ENCODE measurements at regions not wholly inside any gene's neighbourhood (a gene's known extent, or its start where the extent isn't known, plus 50 kb on each side); places are given as distances from the start of the nearest gene placed in this dataset.

DNA sequence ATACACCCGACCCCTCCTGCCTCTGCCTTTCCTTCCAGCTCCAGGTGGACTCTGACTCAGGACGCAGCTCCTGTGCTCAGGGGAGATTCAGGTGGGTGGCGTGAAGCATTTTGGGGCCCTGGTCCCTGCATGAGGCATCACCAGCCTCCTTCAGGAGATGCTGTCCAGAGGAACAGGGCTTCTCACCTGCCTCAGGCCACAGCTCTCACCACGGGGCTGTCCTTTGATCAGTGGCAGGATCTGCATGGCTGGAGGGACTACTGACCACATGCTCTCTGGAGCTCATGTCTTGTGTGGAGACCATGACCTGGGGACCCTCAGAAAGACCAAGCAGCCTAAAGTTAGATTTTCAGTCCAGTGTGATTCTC is 58.8 kb downstream of the GGTLC2 start:
- no peak overlapping the region for H3K4me3 Mint-ChIP-seq (ENCODE audit: unreplicated experiment)

DNA sequence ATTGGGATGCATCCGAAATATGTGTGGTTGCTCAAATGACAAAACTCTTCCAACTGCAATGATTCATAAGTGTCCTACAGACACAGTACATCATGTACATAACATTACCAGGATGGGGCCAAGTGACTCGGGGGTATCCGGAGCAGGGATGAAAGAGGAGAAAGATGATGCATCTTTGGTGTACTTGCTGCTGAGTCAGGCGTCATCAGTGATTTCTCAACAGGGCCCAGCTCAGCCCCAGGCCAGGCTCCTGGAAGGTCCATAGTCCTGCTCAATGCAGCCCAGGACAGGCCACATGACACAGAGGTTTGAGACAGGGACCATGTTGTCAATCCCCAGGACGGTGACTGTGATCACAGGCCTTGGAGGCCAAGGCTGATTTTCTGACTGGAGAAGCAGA is 59.3 kb downstream of the GGTLC2 start:
- Mint-ChIP-seq H3K9me3 (ENCODE audit: low read depth) (no peaks in the 10 kb centered on the region), H3K4me1 (ENCODE audit: low read depth) (no peaks in the 10 kb centered on the region), H3K4me3 (ENCODE audit: unreplicated experiment) (no peak overlapping the region)

More for the DNA sequence above, 58.8 kb downstream of the GGTLC2 start:
- no peak for TF ChIP-seq CTCF (IDR thresholded peaks at IDR 0.05)
- H3K27ac Mint-ChIP-seq (ENCODE audit: unreplicated experiment): no peak overlapping the region
- no peaks in the 10 kb centered on the region for H3K36me3 Mint-ChIP-seq (ENCODE audit: low read depth)
- DNase-seq (ENCODE audit: low spot score): no peak
- no peaks in the 10 kb centered on the region for H3K9me3 Mint-ChIP-seq (ENCODE audit: low read depth)
- no peaks in the 10 kb centered on the region for H3K4me1 Mint-ChIP-seq (ENCODE audit: low read depth)
- H3K27me3 Mint-ChIP-seq (ENCODE audit: low read depth): peaks cover 42% of the 10 kb centered on the region

DNA sequence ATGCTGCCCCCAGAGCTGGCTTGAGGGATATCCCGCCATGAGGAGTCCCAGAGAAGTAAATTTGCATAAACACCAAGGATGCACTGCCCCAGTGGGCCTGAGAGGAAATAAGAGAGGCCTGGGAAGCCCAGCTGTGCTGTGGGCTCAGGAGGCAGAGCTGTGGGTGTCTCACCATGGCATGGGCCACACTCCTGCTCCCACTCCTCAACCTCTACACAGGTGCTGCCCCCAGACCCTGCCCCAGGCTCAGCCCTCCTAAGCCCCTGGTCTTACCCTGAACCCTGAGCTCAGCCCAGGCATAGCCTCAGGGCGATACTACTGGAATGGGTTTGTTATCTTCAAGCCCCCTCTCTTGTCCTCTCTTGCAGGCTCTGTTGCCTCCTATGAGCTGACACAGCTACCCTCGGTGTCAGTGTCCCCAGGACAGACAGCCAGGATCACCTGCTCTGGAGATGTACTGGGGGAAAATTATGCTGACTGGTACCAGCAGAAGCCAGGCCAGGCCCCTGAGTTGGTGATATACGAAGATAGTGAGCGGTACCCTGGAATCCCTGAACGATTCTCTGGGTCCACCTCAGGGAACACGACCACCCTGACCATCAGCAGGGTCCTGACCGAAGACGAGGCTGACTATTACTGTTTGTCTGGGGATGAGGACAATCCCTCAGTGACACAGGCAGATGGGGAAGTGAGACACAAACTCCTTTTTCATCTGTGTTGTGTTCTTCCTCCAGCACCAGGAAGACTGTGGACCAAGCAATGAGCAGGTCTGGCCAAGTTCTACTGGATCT is 59.9 kb downstream of the GGTLC2 start:
- Mint-ChIP-seq H3K36me3 (ENCODE audit: low read depth) (no peaks in the 10 kb centered on the region), H3K27me3 (ENCODE audit: low read depth) (peaks cover 46% of the 10 kb centered on the region), H3K27ac (ENCODE audit: unreplicated experiment) (no peak overlapping the region), H3K9me3 (ENCODE audit: low read depth) (no peaks in the 10 kb centered on the region), H3K4me1 (ENCODE audit: low read depth) (no peaks in the 10 kb centered on the region), H3K4me3 (ENCODE audit: unreplicated experiment) (no peak overlapping the region)
- no peak for DNase-seq (ENCODE audit: low spot score)
- TF ChIP-seq CTCF (IDR thresholded peaks at IDR 0.05): no peak

More for the DNA sequence above, 59.3 kb downstream of the GGTLC2 start:
- TF ChIP-seq CTCF (IDR thresholded peaks at IDR 0.05): no peak
- DNase-seq (ENCODE audit: low spot score): no peak
- Mint-ChIP-seq H3K27ac (ENCODE audit: unreplicated experiment) (no peak overlapping the region), H3K27me3 (ENCODE audit: low read depth) (peaks cover 43% of the 10 kb centered on the region), H3K36me3 (ENCODE audit: low read depth) (no peaks in the 10 kb centered on the region)

DNA sequence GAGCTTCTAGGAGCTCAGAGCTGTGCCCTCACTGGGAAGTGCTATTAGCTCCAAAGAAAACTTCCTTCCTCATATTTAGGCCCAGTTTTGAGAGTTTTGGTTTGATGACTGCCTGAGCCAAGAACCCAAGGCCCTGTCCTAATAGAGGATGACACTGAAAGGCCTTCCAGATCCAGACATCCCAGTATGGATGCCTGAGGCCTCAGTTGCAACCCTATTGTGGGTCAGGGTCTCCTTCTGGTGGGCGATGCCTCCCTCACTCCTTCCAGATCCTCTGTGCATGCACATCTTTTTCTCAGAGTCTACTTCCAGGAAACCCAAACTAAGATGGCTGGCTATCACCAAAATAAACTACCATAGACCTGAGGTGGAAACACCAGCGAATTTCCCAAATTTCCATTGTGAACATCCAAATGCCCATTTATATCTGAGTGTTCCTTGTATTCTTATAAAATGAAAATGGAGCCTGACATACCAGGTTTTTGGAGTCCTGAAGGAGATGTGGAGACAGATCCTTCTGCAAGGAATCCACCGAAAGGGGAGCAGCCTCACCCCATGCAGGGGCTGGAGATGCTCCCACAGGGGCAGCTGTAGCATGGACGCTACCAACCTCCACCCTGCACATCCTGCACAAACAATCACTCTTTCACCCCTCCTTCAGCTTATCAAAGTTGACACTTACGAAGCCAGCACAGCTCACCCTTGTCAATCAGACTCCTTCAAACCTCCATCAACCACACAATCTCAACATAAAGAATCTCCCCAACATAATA is 61.1 kb downstream of the GGTLC2 start:
- Mint-ChIP-seq H3K4me3 (ENCODE audit: unreplicated experiment) (no peak overlapping the region), H3K27ac (ENCODE audit: unreplicated experiment) (no peak overlapping the region), H3K36me3 (ENCODE audit: low read depth) (no peaks in the 10 kb centered on the region), H3K27me3 (ENCODE audit: low read depth) (peaks cover 39% of the 10 kb centered on the region), H3K9me3 (ENCODE audit: low read depth) (no peaks in the 10 kb centered on the region), H3K4me1 (ENCODE audit: low read depth) (no peaks in the 10 kb centered on the region)
- TF ChIP-seq CTCF (IDR thresholded peaks at IDR 0.05): no peak
- DNase-seq (ENCODE audit: low spot score): no peak

DNA sequence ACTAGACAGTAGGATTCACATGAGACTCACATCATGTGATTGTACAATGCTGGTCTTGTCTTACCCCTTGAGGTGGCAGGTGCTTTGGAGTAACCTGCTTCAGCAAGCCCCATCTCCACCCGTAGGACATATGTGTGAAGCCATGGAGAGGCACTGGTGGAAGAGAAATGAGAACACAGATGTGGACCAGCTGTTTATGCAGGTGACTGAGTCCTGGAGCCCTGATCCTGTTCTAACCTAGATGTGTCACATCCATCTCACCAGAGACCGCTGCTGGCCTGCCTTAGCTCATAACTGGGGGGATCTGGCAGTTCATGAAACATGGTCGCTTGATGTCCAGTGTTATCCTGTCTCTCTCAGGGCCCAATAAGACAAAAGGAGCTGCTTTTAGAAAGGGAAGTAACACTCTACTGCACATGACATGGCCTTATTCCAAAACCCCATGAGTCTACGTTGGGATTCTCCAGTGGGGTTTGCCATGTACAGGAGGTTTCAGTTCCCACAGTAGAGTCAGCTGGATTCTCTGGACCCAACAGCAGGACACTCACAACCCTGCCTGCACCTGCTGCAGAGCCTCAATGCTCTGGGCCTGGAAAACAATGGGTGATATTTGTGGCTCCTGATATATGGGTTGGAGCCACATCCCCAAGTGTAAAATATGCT is 62.0 kb downstream of the GGTLC2 start:
- no peak for DNase-seq (ENCODE audit: low spot score)
- H3K4me3 Mint-ChIP-seq (ENCODE audit: unreplicated experiment): no peak overlapping the region
- no peaks in the 10 kb centered on the region for H3K4me1 Mint-ChIP-seq (ENCODE audit: low read depth)
- no peaks in the 10 kb centered on the region for H3K36me3 Mint-ChIP-seq (ENCODE audit: low read depth)
- no peak overlapping the region for H3K27ac Mint-ChIP-seq (ENCODE audit: unreplicated experiment)
- peaks cover 39% of the 10 kb centered on the region for H3K27me3 Mint-ChIP-seq (ENCODE audit: low read depth)
- H3K9me3 Mint-ChIP-seq (ENCODE audit: low read depth): no peaks in the 10 kb centered on the region
- no peak for TF ChIP-seq CTCF (IDR thresholded peaks at IDR 0.05)
